IPS-18a (cell line): ENCODE measurements at regions not wholly inside any gene's neighbourhood (a gene's known extent, or its start where the extent isn't known, plus 50 kb on each side); places are given as distances from the start of the nearest gene placed in this dataset.

ENCODE experiments used
- H3K27ac ChIP-seq: one replicate; pipeline ENCODE4 v1.5.1; 2013; ENCODE audit warnings: low read length
- H3K27me3 ChIP-seq: one replicate; pipeline ENCODE4 v1.6.1; 2013; ENCODE audit warnings: mild to moderate bottlenecking, low read length; ENCODE audit not compliant: control insufficient read depth, insufficient read depth
- H3K36me3 ChIP-seq: one replicate; pipeline ENCODE4 v1.6.1; 2013; ENCODE audit warnings: low read depth, low read length; ENCODE audit not compliant: control insufficient read depth
- H3K4me1 ChIP-seq: one replicate; pipeline ENCODE4 v1.6.1; 2013; ENCODE audit warnings: low read depth, low read length; ENCODE audit not compliant: control insufficient read depth
- H3K4me3 ChIP-seq: one replicate; pipeline ENCODE4 v1.5.1; 2013; ENCODE audit warnings: low read length
- H3K9ac ChIP-seq: one replicate; pipeline ENCODE4 v1.6.1; 2013; ENCODE audit warnings: mild to moderate bottlenecking, low read length, moderate library complexity
- H3K9me3 ChIP-seq: one replicate; pipeline ENCODE4 v1.6.1; 2013; ENCODE audit warnings: low read depth, low read length; ENCODE audit not compliant: control insufficient read depth

- H3K9ac ChIP-seq = no peak overlapping the region
- H3K27me3 ChIP-seq = no peaks in the 10 kb centered on the region
- H3K27ac ChIP-seq = no peak overlapping the region
- no peaks in the 10 kb centered on the region for H3K9me3 ChIP-seq
- H3K4me1 ChIP-seq = no peaks in the 10 kb centered on the region
- no peaks in the 10 kb centered on the region for H3K36me3 ChIP-seq
- no peak overlapping the region for H3K4me3 ChIP-seq
Measured at GRCh38 chr2:133847591-133847990, 279.3 kb upstream of the NCKAP5 start.

GRCh38 chr2:133848111-133848649 lies 279.9 kb upstream of the NCKAP5 start:
- H3K4me1 ChIP-seq = no peaks in the 10 kb centered on the region
- no peak overlapping the region for H3K4me3 ChIP-seq
- H3K27me3 ChIP-seq = no peaks in the 10 kb centered on the region
- H3K27ac ChIP-seq = no peak overlapping the region
- no peaks in the 10 kb centered on the region for H3K9me3 ChIP-seq
- H3K36me3 ChIP-seq = no peaks in the 10 kb centered on the region
- no peak overlapping the region for H3K9ac ChIP-seq

- Histone ChIP-seq H3K36me3 (no peaks in the 10 kb centered on the region), H3K27me3 (no peaks in the 10 kb centered on the region), H3K27ac (no peak overlapping the region), H3K4me1 (no peaks in the 10 kb centered on the region), H3K4me3 (no peak overlapping the region), H3K9me3 (no peaks in the 10 kb centered on the region), H3K9ac (no peak overlapping the region)
Measured at GRCh38 chr2:133849341-133849740, 281.1 kb upstream of the NCKAP5 start.

- H3K9ac ChIP-seq = no peak overlapping the region
- H3K27ac ChIP-seq = no peak overlapping the region
- no peak overlapping the region for H3K4me3 ChIP-seq
- H3K4me1 ChIP-seq = no peaks in the 10 kb centered on the region
- H3K36me3 ChIP-seq = no peaks in the 10 kb centered on the region
- no peaks in the 10 kb centered on the region for H3K9me3 ChIP-seq
- H3K27me3 ChIP-seq = no peaks in the 10 kb centered on the region
Measured at GRCh38 chr2:133854603-133855200, 286.4 kb upstream of the NCKAP5 start.

- no peaks in the 10 kb centered on the region for H3K36me3 ChIP-seq
- H3K27me3 ChIP-seq = no peaks in the 10 kb centered on the region
- H3K9me3 ChIP-seq = no peaks in the 10 kb centered on the region
- no peaks in the 10 kb centered on the region for H3K4me1 ChIP-seq
- H3K27ac ChIP-seq = no peak overlapping the region
- H3K4me3 ChIP-seq = no peak overlapping the region
- H3K9ac ChIP-seq = no peak overlapping the region
Measured at GRCh38 chr2:133855526-133855925, 287.3 kb upstream of the NCKAP5 start.

GRCh38 chr2:133856678-133857077 lies 288.4 kb upstream of the NCKAP5 start:
- H3K4me1 ChIP-seq = no peaks in the 10 kb centered on the region
- H3K27ac ChIP-seq = no peak overlapping the region
- no peaks in the 10 kb centered on the region for H3K9me3 ChIP-seq
- no peak overlapping the region for H3K4me3 ChIP-seq
- H3K9ac ChIP-seq = no peak overlapping the region
- no peaks in the 10 kb centered on the region for H3K27me3 ChIP-seq
- no peaks in the 10 kb centered on the region for H3K36me3 ChIP-seq

- H3K27ac ChIP-seq = no peak overlapping the region
Measured at GRCh38 chr2:133859578-133859977, 291.3 kb upstream of the NCKAP5 start.

GRCh38 chr2:133862400-133862977 lies 294.2 kb upstream of the NCKAP5 start:
- Histone ChIP-seq H3K9ac (no peak overlapping the region), H3K9me3 (no peaks in the 10 kb centered on the region), H3K27me3 (no peaks in the 10 kb centered on the region)

More at GRCh38 chr2:133859578-133859977, 291.3 kb upstream of the NCKAP5 start:
- no peaks in the 10 kb centered on the region for H3K4me1 ChIP-seq
- H3K9ac ChIP-seq = no peak overlapping the region
- no peak overlapping the region for H3K4me3 ChIP-seq
- no peaks in the 10 kb centered on the region for H3K9me3 ChIP-seq
- no peaks in the 10 kb centered on the region for H3K36me3 ChIP-seq
- H3K27me3 ChIP-seq = no peaks in the 10 kb centered on the region

GRCh38 chr2:133863106-133863800 lies 295.0 kb upstream of the NCKAP5 start:
- Histone ChIP-seq H3K27me3 (no peaks in the 10 kb centered on the region), H3K36me3 (no peaks in the 10 kb centered on the region), H3K4me1 (no peaks in the 10 kb centered on the region), H3K9me3 (no peaks in the 10 kb centered on the region), H3K4me3 (no peak overlapping the region), H3K27ac (no peak overlapping the region), H3K9ac (no peak overlapping the region)

More at GRCh38 chr2:133862400-133862977, 294.2 kb upstream of the NCKAP5 start:
- no peaks in the 10 kb centered on the region for H3K36me3 ChIP-seq
- no peaks in the 10 kb centered on the region for H3K4me1 ChIP-seq
- H3K27ac ChIP-seq = no peak overlapping the region
- no peak overlapping the region for H3K4me3 ChIP-seq

GRCh38 chr2:133865141-133865540 lies 296.9 kb upstream of the NCKAP5 start:
- Histone ChIP-seq H3K4me3 (no peak overlapping the region), H3K27me3 (no peaks in the 10 kb centered on the region)

GRCh38 chr2:133867166-133867565 lies 298.9 kb upstream of the NCKAP5 start:
- Histone ChIP-seq H3K9ac (no peak overlapping the region), H3K27ac (no peak overlapping the region), H3K36me3 (no peaks in the 10 kb centered on the region), H3K4me3 (no peak overlapping the region), H3K4me1 (no peaks in the 10 kb centered on the region), H3K9me3 (no peaks in the 10 kb centered on the region), H3K27me3 (no peaks in the 10 kb centered on the region)

More at GRCh38 chr2:133865141-133865540, 296.9 kb upstream of the NCKAP5 start:
- H3K4me1 ChIP-seq = no peaks in the 10 kb centered on the region
- H3K9me3 ChIP-seq = no peaks in the 10 kb centered on the region
- no peak overlapping the region for H3K27ac ChIP-seq
- H3K9ac ChIP-seq = no peak overlapping the region
- no peaks in the 10 kb centered on the region for H3K36me3 ChIP-seq
